Activated CD4-positive, alpha-beta T cell treated with anti-CD3 and anti-CD28 coated beads for 36 hours (primary cell): ENCODE measurements at regions not wholly inside any gene's neighbourhood (a gene's known extent, or its start where the extent isn't known, plus 50 kb on each side); places are given as distances from the start of the nearest gene placed in this dataset.

Experiments used
- ATAC-seq: fragments of 200-7000 bp; cut with Tn5 transposase; one replicate; pipeline ENCODE4 v1.10.0; 2021; ENCODE audit warnings: mild to moderate bottlenecking, moderate library complexity
- CTCF ChIA-PET: fragments of 350-600 bp; sonication (Branson Sonifier 250); formaldehyde crosslinking; loops from one replicate; lab custom pipeline; 2021; ENCODE audit warnings: antibody characterized with exemption; lab: Charles Lee
- POLR2A ChIA-PET: fragments of 350-600 bp; sonication (Branson Sonifier 250); formaldehyde crosslinking; loops from one replicate; lab custom pipeline; 2021; ENCODE audit warnings: antibody characterized with exemption, inconsistent platforms; lab: Charles Lee
- DNase-seq: peaks from one replicate; pipeline ENCODE4 v3.0.0-alpha.2; 2020
- H3K27ac Mint-ChIP-seq: one replicate; pipeline ENCODE4 v1.8.0; 2021; ENCODE audit warnings: mixed read lengths
- H3K27me3 Mint-ChIP-seq: one replicate; pipeline ENCODE4 v1.8.0; 2021; ENCODE audit warnings: mixed read lengths
- H3K36me3 Mint-ChIP-seq: one replicate; pipeline ENCODE4 v1.8.0; 2021; ENCODE audit warnings: low read depth, mixed read lengths
- H3K4me1 Mint-ChIP-seq: one replicate; pipeline ENCODE4 v1.8.0; 2021; ENCODE audit warnings: mixed read lengths
- H3K4me3 Mint-ChIP-seq: one replicate; pipeline ENCODE4 v1.8.0; 2021; ENCODE audit warnings: mild to moderate bottlenecking, moderate library complexity, mixed read lengths
- H3K9me3 Mint-ChIP-seq: one replicate; pipeline ENCODE4 v1.8.0; 2021; ENCODE audit warnings: low read depth, mixed read lengths
- intact Hi-C, 2 experiments: fragments of 100-400 bp; cut with DNase I in 1 of 2; cut with micrococcal nuclease in 1 of 2; formaldehyde crosslinking; loops; one replicate each; pipeline versions ENCODE4 v1.14.2 to v1.15.1; 2022 to 2024; cut with DNase I, micrococcal nuclease

- ATAC-seq (no peak), DNase-seq (no peak)
- POLR2A ChIA-PET, result no interaction called here
- H3K4me3 Mint-ChIP-seq, result no peak overlapping the region
- H3K27me3 Mint-ChIP-seq, result peaks cover 10% of the 10 kb centered on the region
- CTCF ChIA-PET, result no interaction called here
- intact Hi-C loops, result no loop called here
- H3K4me1 Mint-ChIP-seq, result no peaks in the 10 kb centered on the region
- H3K9me3 Mint-ChIP-seq, result no peaks in the 10 kb centered on the region
- no peak overlapping the region for H3K27ac Mint-ChIP-seq
- no peaks in the 10 kb centered on the region for H3K36me3 Mint-ChIP-seq
Observed at GRCh38 chr10:21082206-21082605, 185.1 kb upstream of the NEBL start.

GRCh38 chr10:21080261-21080660 lies 183.2 kb upstream of the NEBL start:
- ChIA-PET POLR2A (no interaction called here), CTCF (interaction anchor here (0.9 to 1.3 kb wide), 3 partner anchors 9 to 41 kb away, joined by 3 read pairs; no protein-coding TSS in a partner anchor)
- H3K9me3 Mint-ChIP-seq, result no peaks in the 10 kb centered on the region
- DNase-seq (no peak), ATAC-seq (no peak)
- H3K4me3 Mint-ChIP-seq, result no peak overlapping the region
- no peaks in the 10 kb centered on the region for H3K4me1 Mint-ChIP-seq
- H3K27me3 Mint-ChIP-seq, result peaks cover 12% of the 10 kb centered on the region
- intact Hi-C loops, result no loop called here
- no peaks in the 10 kb centered on the region for H3K36me3 Mint-ChIP-seq
- H3K27ac Mint-ChIP-seq, result no peak overlapping the region

- no peaks in the 10 kb centered on the region for H3K4me1 Mint-ChIP-seq
- H3K27me3 Mint-ChIP-seq, result peaks cover 12% of the 10 kb centered on the region
- no peak overlapping the region for H3K4me3 Mint-ChIP-seq
- intact Hi-C loops, result loop anchor here in 1 of 2 experiments (5.0 kb wide), 2 partner anchors 418 to 873 kb away; no protein-coding TSS in a partner anchor
- H3K36me3 Mint-ChIP-seq, result no peaks in the 10 kb centered on the region
- no peaks in the 10 kb centered on the region for H3K9me3 Mint-ChIP-seq
- ATAC-seq (no peak), DNase-seq (no peak)
- ChIA-PET CTCF (interaction anchor here (0.6 to 1.3 kb wide), 7 partner anchors 10 to 679 kb away, joined by 3 to 4 read pairs (median 3); no protein-coding TSS in a partner anchor), POLR2A (no interaction called here)
- H3K27ac Mint-ChIP-seq, result no peak overlapping the region
Observed at GRCh38 chr10:21079330-21079658, 182.2 kb upstream of the NEBL start.

DNA sequence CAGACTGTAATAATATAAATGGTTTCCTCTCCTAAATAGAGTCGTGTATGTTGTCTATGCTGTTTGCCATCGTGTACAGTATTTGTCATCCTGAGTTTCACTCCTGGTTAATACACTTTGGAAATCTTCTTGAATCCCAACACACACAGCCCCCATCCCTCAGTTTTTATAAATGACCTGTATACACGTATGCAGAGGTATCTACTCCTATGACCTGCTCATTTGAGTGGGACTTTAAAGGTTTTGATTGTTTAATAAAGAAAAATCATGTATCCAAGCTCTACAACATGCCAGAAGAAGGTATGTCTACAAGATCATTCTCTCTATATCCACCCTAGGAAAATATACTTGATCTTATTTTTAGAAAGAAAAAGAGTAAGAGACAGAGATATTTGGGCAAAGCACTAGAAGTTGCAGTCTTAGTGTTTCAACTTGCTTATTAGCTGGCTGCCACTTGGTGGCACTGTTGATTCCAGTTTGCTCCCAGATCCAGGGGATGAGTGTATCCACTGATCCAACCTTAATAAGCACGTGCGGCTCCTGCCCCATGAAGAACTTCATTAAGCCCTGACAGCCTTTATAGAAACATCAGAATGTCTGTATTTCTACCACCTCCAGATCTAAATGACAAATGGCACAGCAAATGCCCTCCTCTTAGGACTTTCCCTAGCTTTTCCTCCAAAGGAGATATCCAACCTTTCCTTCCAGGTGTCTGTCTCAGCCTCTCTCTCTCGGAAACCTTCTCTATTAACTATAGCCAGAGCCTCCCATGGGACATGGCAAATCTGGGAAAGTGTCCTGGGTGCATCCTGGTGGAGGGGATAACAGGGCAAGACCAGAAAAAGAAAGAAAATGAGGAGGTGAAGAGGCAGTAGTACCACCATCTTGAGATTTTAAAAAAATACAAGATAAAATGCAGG lies 181.6 kb upstream of the NEBL start:
- ChIA-PET CTCF (interaction anchor here (0.6 to 1.3 kb wide), 6 partner anchors 11 to 679 kb away, joined by 3 to 4 read pairs (median 3); no protein-coding TSS in a partner anchor), POLR2A (no interaction called here)
- Mint-ChIP-seq H3K27me3 (peaks cover 12% of the 10 kb centered on the region), H3K4me3 (no peak overlapping the region), H3K36me3 (no peaks in the 10 kb centered on the region), H3K4me1 (no peaks in the 10 kb centered on the region), H3K9me3 (no peaks in the 10 kb centered on the region), H3K27ac (no peak overlapping the region)
- ATAC-seq (no peak), DNase-seq (peak; percentile 62)
- intact Hi-C loops, result loop anchor here in 1 of 2 experiments (1.0 to 5.0 kb wide), 3 partner anchors 192 to 874 kb away; no protein-coding TSS in a partner anchor

DNA sequence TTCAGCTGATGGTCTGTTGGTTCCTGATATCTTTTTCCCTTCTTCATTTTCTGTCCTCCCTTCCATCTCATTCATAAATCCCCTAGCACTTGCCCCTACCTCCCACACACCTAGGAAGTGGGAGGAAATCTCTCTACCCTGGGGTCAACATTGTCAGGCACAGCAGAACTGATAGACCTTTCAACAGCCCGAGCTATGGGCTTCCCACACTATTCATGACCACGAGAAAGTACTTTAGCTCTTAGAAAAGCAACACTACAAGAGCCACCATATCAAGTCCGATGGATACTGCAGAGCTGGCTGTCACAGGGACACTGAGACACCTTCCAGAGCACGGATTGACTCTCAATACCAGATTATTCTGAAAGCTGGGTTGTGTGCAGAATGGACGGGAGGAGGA lies 180.6 kb upstream of the NEBL start:
- Mint-ChIP-seq H3K36me3 (no peaks in the 10 kb centered on the region), H3K27ac (no peak overlapping the region), H3K9me3 (no peaks in the 10 kb centered on the region), H3K4me3 (no peak overlapping the region), H3K4me1 (no peaks in the 10 kb centered on the region), H3K27me3 (peaks cover 12% of the 10 kb centered on the region)
- intact Hi-C loops, result loop anchor here in 1 of 2 experiments (1.0 to 5.0 kb wide), 3 partner anchors 193 to 875 kb away; no protein-coding TSS in a partner anchor
- CTCF ChIA-PET, result interaction anchor here (0.6 kb wide), 1 partner anchor 37 kb away, joined by 3 read pairs; no protein-coding TSS in a partner anchor
- ATAC-seq (no peak), DNase-seq (no peak)
- POLR2A ChIA-PET, result no interaction called here

DNA sequence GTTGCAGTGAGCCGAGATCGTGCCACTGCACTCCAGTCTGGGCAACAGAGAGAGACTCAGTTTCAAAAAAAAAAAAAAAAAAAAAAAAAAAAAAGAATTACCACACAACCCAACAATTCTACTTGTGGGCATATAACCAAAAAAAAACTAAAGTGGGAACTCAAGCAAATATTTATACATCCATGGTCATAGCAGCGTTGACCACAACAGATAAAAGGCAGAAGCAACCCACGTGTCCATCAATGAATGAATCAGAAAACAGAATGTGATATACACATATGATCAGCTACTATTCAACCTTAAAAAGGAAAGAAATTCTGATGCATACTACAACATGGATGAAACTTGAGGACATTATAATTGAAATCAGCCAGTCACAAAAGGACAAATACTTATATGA lies 179.3 kb upstream of the NEBL start:
- no peak for DNase-seq
- Mint-ChIP-seq H3K27ac (no peak overlapping the region), H3K36me3 (no peaks in the 10 kb centered on the region), H3K4me1 (no peaks in the 10 kb centered on the region), H3K27me3 (peaks cover 12% of the 10 kb centered on the region), H3K9me3 (no peaks in the 10 kb centered on the region), H3K4me3 (no peak overlapping the region)
- ChIA-PET POLR2A (no interaction called here), CTCF (no interaction called here)
- no peak for ATAC-seq
- intact Hi-C loops, result loop anchor here in 1 of 2 experiments (5.0 kb wide), 2 partner anchors 421 to 876 kb away; no protein-coding TSS in a partner anchor

DNA sequence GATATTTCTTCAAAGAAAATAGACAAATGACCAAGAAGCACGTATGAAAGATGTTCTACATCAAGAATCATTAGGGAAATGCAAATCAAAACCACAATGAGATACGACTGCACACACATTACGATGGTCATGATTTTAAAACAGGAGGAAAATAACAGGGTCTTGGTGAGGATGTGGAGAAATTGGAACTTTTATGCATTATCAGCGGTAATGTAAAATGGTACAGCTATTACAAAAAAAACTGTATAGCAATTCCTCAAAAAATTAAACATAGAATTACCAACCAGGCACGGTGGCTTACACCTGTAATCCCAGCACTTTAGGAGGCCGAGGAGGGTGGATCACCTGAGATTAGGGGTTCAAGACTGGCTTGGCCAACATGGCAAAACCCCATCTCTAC lies 178.8 kb upstream of the NEBL start:
- DNase-seq (no peak), ATAC-seq (no peak)
- Mint-ChIP-seq H3K4me3 (no peak overlapping the region), H3K9me3 (no peaks in the 10 kb centered on the region), H3K4me1 (no peaks in the 10 kb centered on the region), H3K27me3 (peaks cover 12% of the 10 kb centered on the region), H3K36me3 (no peaks in the 10 kb centered on the region), H3K27ac (no peak overlapping the region)
- ChIA-PET POLR2A (no interaction called here), CTCF (no interaction called here)
- intact Hi-C loops, result loop anchor here in 1 of 2 experiments (5.0 kb wide), 2 partner anchors 421 to 876 kb away; no protein-coding TSS in a partner anchor

DNA sequence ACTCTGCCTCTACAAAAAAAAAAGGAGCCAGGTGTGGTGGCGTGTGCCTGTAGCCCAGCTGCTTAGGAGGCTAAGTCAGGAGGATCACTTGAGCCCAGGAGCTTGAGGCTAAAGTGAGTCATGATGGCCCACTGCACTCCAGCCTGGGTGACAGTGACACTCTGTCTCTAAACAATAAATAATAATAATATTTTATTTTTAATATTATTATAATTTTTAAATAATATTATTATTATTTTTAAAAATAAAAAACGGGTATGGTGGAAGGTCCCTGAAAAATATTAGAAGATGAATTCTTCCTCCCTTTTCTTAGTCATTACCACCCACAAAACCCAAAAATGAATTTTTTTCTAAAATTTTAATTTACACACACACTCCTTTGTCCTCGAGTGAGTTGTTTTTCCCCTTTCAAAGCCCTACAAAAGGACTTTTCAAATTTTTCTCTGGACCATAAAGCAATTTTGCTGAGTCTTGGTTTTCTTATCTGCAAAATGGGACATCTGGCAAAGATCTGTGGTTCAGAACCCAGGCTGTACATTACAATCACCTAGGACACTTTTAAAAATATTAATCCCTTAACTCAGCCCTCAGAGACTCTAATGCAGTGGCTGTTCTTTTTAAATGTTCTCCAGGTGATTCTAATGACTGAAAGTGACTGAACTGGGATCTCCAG lies 174.0 kb upstream of the NEBL start:
- Mint-ChIP-seq H3K4me1 (no peaks in the 10 kb centered on the region), H3K27me3 (peaks cover 2% of the 10 kb centered on the region), H3K27ac (no peak overlapping the region), H3K9me3 (no peaks in the 10 kb centered on the region), H3K4me3 (no peak overlapping the region), H3K36me3 (no peaks in the 10 kb centered on the region)
- ChIA-PET CTCF (interaction anchor here (0.6 kb wide), 1 partner anchor 10 kb away, joined by 3 read pairs; no protein-coding TSS in a partner anchor), POLR2A (no interaction called here)
- no peak for ATAC-seq
- no peak for DNase-seq
- intact Hi-C loops, result no loop called here

DNA sequence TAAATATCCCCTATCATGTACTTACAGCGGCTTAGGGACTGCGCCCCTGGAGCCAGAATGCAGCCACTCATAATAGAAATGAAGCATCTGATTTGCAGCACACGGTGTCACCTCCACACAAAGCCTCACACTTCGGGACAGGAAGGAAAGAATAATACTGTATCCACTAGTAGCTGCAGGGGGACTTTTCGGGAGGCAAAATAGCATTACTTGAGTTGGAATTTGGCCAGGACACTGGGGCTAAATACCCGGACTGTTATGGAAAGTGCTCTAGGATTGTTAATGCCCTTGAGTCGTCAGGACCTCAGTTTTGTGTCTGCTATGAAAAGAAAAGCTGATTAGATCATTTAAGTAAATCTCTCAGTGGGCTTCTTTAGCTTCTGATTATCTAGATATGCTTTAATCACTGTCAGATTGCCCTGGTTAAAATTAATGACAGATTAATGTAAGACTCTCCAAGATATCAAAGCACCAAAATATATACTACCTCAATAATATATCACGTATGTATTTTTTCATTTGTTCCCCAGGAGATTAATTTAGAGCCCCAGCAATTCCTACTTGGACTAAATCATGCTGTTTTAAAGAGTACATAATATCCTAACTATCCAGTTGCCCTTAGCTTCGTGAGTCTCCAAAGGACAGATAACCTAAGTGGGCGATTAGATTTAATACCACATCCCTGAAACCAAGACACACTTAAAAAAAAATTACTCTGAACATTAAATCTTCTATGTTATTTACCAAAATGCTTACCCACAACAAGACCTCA lies 173.0 kb upstream of the NEBL start:
- DNase-seq (no peak), ATAC-seq (no peak)
- no peak overlapping the region for H3K27ac Mint-ChIP-seq

GRCh38 chr10:21069278-21069677 lies 172.2 kb upstream of the NEBL start:
- H3K36me3 Mint-ChIP-seq, result no peaks in the 10 kb centered on the region
- peaks cover 2% of the 10 kb centered on the region for H3K27me3 Mint-ChIP-seq
- H3K4me3 Mint-ChIP-seq, result no peak overlapping the region
- H3K27ac Mint-ChIP-seq, result no peak overlapping the region
- intact Hi-C loops, result no loop called here
- ChIA-PET CTCF (no interaction called here), POLR2A (interaction anchor here (0.6 kb wide), 1 partner anchor 1826 kb away, joined by 3 read pairs; no protein-coding TSS in a partner anchor)
- ATAC-seq (no peak), DNase-seq (no peak)
- no peaks in the 10 kb centered on the region for H3K4me1 Mint-ChIP-seq
- no peaks in the 10 kb centered on the region for H3K9me3 Mint-ChIP-seq

More for the DNA sequence above, 173.0 kb upstream of the NEBL start:
- H3K36me3 Mint-ChIP-seq, result no peaks in the 10 kb centered on the region
- no peaks in the 10 kb centered on the region for H3K4me1 Mint-ChIP-seq
- intact Hi-C loops, result no loop called here
- no peaks in the 10 kb centered on the region for H3K9me3 Mint-ChIP-seq
- ChIA-PET CTCF (no interaction called here), POLR2A (no interaction called here)
- H3K27me3 Mint-ChIP-seq, result peaks cover under 1% of the 10 kb centered on the region
- no peak overlapping the region for H3K4me3 Mint-ChIP-seq
